ENCODE measurements at regions not wholly inside any gene's neighbourhood (a gene's known extent, or its start where the extent isn't known, plus 50 kb on each side); places are given as distances from the start of the nearest gene placed in this dataset.

- TF ChIP-seq ZNF302 (CRISPR knock-in tag; IDR thresholded peaks at IDR 0.05) (no peak), FOSB (CRISPR knock-in tag; IDR thresholded peaks at IDR 0.05) (no peak), CHD4 (IDR thresholded peaks at IDR 0.05; ENCODE audit: borderline replicate concordance) (no peak)
These were observed 112.9 kb upstream of the VCX start (continued) for GRCh38 chrX:7730071-7730470.

GRCh38 chrX:7720519-7720918 lies 122.5 kb upstream of the VCX start:
- Histone ChIP-seq H3K9me3 (no peaks in the 10 kb centered on the region), H3K4me1 (no peaks in the 10 kb centered on the region), H3K4me3 (no peak overlapping the region), H3K4me2 (no peak overlapping the region), H3K27ac (no peak overlapping the region)
- no peak for FAIRE-seq
- TF ChIP-seq SREBF2 (IDR thresholded peaks at IDR 0.05) (no peak), CEBPB (IDR thresholded peaks at IDR 0.05) (no peak), RFX5 (IDR thresholded peaks at IDR 0.05) (no peak), HOXB5 (CRISPR knock-in tag; IDR thresholded peaks at IDR 0.05) (no peak), EHMT2 (IDR thresholded peaks at IDR 0.05; ENCODE audit: low read depth) (no peak), TP53 (CRISPR knock-in tag; IDR thresholded peaks at IDR 0.05) (no peak), KDM1A (IDR thresholded peaks at IDR 0.05; ENCODE audit: low read depth) (no peak)
- CTCF ChIA-PET: no interaction called here
- POLR2A ChIA-PET: no interaction called here
- no peak for DNase-seq (ENCODE audit: low read depth in 1 of 2, low spot score in 1 of 2)
- no peak for ATAC-seq

GRCh38 chrX:7714351-7714750 lies 128.6 kb upstream of the VCX start:
- Histone ChIP-seq H3K4me1 (no peaks in the 10 kb centered on the region), H3K4me2 (no peak overlapping the region), H3K4me3 (no peak overlapping the region), H3K9me3 (no peaks in the 10 kb centered on the region), H3K27ac (no peak overlapping the region)
- ChIA-PET CTCF (no interaction called here), POLR2A (no interaction called here)
- 3% methylated on average over 2 of the region's 2 CpGs for WGBS (ENCODE audit: missing lambda C conversion rate)
- DNase-seq (ENCODE audit: low read depth in 1 of 2, low spot score in 1 of 2) (no peak), FAIRE-seq (no peak), ATAC-seq (no peak)
- TF ChIP-seq TP53 (CRISPR knock-in tag; IDR thresholded peaks at IDR 0.05) (no peak), KDM1A (IDR thresholded peaks at IDR 0.05; ENCODE audit: low read depth) (no peak), JUNB (IDR thresholded peaks at IDR 0.05) (no peak), TFCP2L1 (CRISPR knock-in tag; IDR thresholded peaks at IDR 0.05) (no peak), SMC3 (IDR thresholded peaks at IDR 0.05) (no peak), FOXS1 (CRISPR knock-in tag; IDR thresholded peaks at IDR 0.05) (no peak), MYC (IDR thresholded peaks at IDR 0.05; ENCODE audit: borderline replicate concordance, low read length) (no peak), ESRRA (IDR thresholded peaks at IDR 0.05; ENCODE audit: borderline replicate concordance, low read length) (no peak), BCL3 (IDR thresholded peaks at IDR 0.05) (no peak), HES2 (IDR thresholded peaks at IDR 0.05) (no peak), CBX8 (IDR thresholded peaks at IDR 0.05) (no peak), ATOH8 (CRISPR knock-in tag; IDR thresholded peaks at IDR 0.05; ENCODE audit: low read depth) (no peak), MAX (IDR thresholded peaks at IDR 0.05) (no peak), FOSB (CRISPR knock-in tag; IDR thresholded peaks at IDR 0.05) (no peak), ZFP36 (IDR thresholded peaks at IDR 0.05; ENCODE audit: borderline replicate concordance, partially characterized antibody) (no peak), POLR2A (IDR thresholded peaks at IDR 0.05; ENCODE audit: low read length) (no peak), RNF2 (IDR thresholded peaks at IDR 0.05; ENCODE audit: borderline replicate concordance, low read depth) (no peak)

GRCh38 chrX:7711167-7711566 lies 131.8 kb upstream of the VCX start:
- ATAC-seq (no peak), DNase-seq (ENCODE audit: low read depth in 1 of 2, low spot score in 1 of 2) (no peak), FAIRE-seq (no peak)
- POLR2A ChIA-PET: no interaction called here
- Histone ChIP-seq H3K27ac (no peak overlapping the region), H3K4me2 (no peak overlapping the region), H3K4me3 (no peak overlapping the region), H3K9me3 (no peaks in the 10 kb centered on the region), H3K4me1 (no peaks in the 10 kb centered on the region)
- CTCF ChIA-PET: no interaction called here
- TF ChIP-seq CHD2 (IDR thresholded peaks at IDR 0.05; ENCODE audit: low read length, partially characterized antibody) (no peak), KDM5A (IDR thresholded peaks at IDR 0.05) (no peak)
